Suprapubic skin (tissue), 4 donors: ENCODE measurements at regions not wholly inside any gene's neighbourhood (a gene's known extent, or its start where the extent isn't known, plus 50 kb on each side); places are given as distances from the start of the nearest gene placed in this dataset.

ENCODE experiments used
- POLR2A ChIP-seq, 2 donors: fragments of 450-650 bp; IDR thresholded peaks; one replicate each; pipeline ENCODE4 v1.6.1; 2017; ENCODE audit warnings: antibody characterized with exemption in 2 of 2, mild to moderate bottlenecking in 2 of 2, moderate library complexity in 2 of 2
- POLR2AphosphoS5 ChIP-seq, 3 donors: sonication (generic); formaldehyde crosslinking; IDR thresholded peaks; one replicate each; pipeline ENCODE4 v1.6.1; 2017; ENCODE audit warnings: antibody characterized with exemption in 3 of 3
- TF ChIP-seq, protein P1 (sequence below), 2 donors: fragments of 200-600 bp in 1 of 2; fragments of 450-650 bp in 1 of 2; sonication (generic) in 1 of 2; IDR thresholded peaks; one replicate each; pipeline ENCODE4 v1.5.1; 2016 to 2019; ENCODE audit warnings: antibody characterized with exemption in 2 of 2, mild to moderate bottlenecking in 1 of 2, moderate library complexity in 1 of 2

DNA sequence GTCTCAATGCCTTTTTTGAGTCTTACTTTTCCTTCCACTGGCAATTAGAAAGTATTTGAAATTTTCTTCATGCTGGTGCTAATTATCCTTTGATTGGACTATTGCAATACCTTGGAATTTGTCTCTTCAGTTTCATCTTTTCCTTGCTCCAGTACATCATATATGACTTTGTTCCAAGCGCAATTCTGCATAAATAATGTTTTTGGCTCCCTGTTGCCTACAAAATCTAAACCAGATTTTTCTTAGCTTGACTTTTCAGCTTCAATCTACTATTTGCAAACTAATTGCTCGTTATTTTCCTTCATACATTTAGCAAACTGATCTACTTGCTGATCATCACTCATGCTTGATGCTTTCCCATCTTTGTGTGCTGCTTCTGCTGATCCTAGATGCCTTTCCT is 230.8 kb upstream of the GPR149 start:
- TF ChIP-seq, protein P1, sequence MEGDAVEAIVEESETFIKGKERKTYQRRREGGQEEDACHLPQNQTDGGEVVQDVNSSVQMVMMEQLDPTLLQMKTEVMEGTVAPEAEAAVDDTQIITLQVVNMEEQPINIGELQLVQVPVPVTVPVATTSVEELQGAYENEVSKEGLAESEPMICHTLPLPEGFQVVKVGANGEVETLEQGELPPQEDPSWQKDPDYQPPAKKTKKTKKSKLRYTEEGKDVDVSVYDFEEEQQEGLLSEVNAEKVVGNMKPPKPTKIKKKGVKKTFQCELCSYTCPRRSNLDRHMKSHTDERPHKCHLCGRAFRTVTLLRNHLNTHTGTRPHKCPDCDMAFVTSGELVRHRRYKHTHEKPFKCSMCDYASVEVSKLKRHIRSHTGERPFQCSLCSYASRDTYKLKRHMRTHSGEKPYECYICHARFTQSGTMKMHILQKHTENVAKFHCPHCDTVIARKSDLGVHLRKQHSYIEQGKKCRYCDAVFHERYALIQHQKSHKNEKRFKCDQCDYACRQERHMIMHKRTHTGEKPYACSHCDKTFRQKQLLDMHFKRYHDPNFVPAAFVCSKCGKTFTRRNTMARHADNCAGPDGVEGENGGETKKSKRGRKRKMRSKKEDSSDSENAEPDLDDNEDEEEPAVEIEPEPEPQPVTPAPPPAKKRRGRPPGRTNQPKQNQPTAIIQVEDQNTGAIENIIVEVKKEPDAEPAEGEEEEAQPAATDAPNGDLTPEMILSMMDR (IDR thresholded peaks at IDR 0.05) = no peak
- no peak for TF ChIP-seq POLR2A (IDR thresholded peaks at IDR 0.05)
- no peak for TF ChIP-seq POLR2AphosphoS5 (IDR thresholded peaks at IDR 0.05)
